Stomach (tissue), 8 donors: ENCODE measurements at regions not wholly inside any gene's neighbourhood (a gene's known extent, or its start where the extent isn't known, plus 50 kb on each side); places are given as distances from the start of the nearest gene placed in this dataset.
A peak's percentile ranks its signal among the peaks of the same experiment; 100 is the strongest.

Source experiments
- DNase-seq, 2 donors: peaks; one replicate each; pipeline versions ENCODE4 v3.0.0 to v3.0.0-alpha.2; 2013 to 2019
- H3K27ac ChIP-seq, 5 donors: fragments of 200-600 bp in 4 of 5; sonication (generic) in 4 of 5; one replicate each; pipeline ENCODE4 v1.5.1; 2013 to 2019; ENCODE audit warnings: mild to moderate bottlenecking in 1 of 5, moderate library complexity in 1 of 5
- H3K27me3 ChIP-seq, 3 donors: fragments of 200-600 bp; sonication (generic); one replicate each; pipeline ENCODE4 v1.5.1; 2017 to 2019; ENCODE audit warnings: mixed run types in 1 of 3
- H3K36me3 ChIP-seq, 4 donors: fragments of 200-600 bp; sonication (generic); 1 replicate in 3 of 4; 2 replicates in 1 of 4; pipeline ENCODE4 v1.5.1; 2016 to 2019
- H3K4me1 ChIP-seq, 4 donors: fragments of 200-600 bp; sonication (generic); one replicate each; pipeline ENCODE4 v1.5.1; 2016 to 2019
- H3K4me3 ChIP-seq, 4 donors: fragments of 200-600 bp; sonication (generic) in 3 of 4; one replicate each; pipeline ENCODE4 v1.5.1; 2016 to 2019; ENCODE audit warnings: mild to moderate bottlenecking in 1 of 4
- H3K9me3 ChIP-seq, 4 donors: fragments of 200-600 bp; sonication (generic); one replicate each; pipeline ENCODE4 v1.5.1; 2016 to 2019
- EP300 ChIP-seq: sonication (generic); formaldehyde crosslinking; IDR thresholded peaks from one replicate; pipeline ENCODE4 v1.6.1; 2017; ENCODE audit warnings: antibody characterized with exemption
- POLR2A ChIP-seq, 4 donors: fragments of 450-650 bp; IDR thresholded peaks; one replicate each; pipeline ENCODE4 v1.6.1; 2016; ENCODE audit warnings: antibody characterized with exemption in 4 of 4, control low read depth in 2 of 4, mild to moderate bottlenecking in 1 of 4, moderate library complexity in 1 of 4
- POLR2AphosphoS5 ChIP-seq, 3 donors: sonication (generic); formaldehyde crosslinking; IDR thresholded peaks; one replicate each; pipeline ENCODE4 v1.6.1; 2016; ENCODE audit warnings: antibody characterized with exemption in 3 of 3
- WGBS, 5 donors: extraction: QIAGEN DNeasy Blood & Tissue Kit in 3 of 5; methylation state at CpG; one replicate each; pipeline versions ENCODE4 v1.1.5 to v1.1.7; 2013 to 2018; 5-methylcytosine and 5-hydroxymethylcytosine counted together
- intact Hi-C: fragments of 100-400 bp; cut with DNase I; formaldehyde crosslinking; loops from one replicate; pipeline ENCODE4 v1.15.1; 2023; ENCODE audit warnings: low total_unique reads
- TF ChIP-seq, protein P1 (sequence below), 7 experiments: fragments of 450-650 bp in 4 of 7; fragments of 200-600 bp in 3 of 7; sonication (generic) in 3 of 7; IDR thresholded peaks; one replicate each; pipeline ENCODE4 v1.5.1; 2016 to 2019; ENCODE audit warnings: antibody characterized with exemption in 7 of 7, control low read depth in 2 of 7, mild to moderate bottlenecking in 1 of 7
- donor health status: healthy with polysubstance abuse.
- donor health status: Bipolar disorder and iron deficiency.
- donor health status: healthy.

DNA sequence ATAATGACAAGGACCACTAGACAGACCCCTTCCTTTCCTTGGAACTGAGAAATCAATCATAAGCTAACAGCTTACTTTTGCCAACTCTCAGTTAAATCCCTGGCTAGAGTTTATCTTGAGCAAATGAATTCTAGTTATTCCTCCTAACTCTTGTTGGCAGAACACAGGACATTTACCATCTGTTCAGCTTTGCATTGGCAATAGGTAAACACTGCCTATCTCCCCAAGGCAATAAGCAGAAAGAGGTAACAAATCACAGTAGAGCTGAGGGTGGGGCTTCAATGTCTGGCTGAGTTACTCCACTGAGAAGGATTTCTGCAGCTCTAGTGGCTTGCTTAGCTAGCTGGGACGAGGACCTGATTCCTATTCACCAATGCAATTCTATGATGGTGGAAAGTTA lies 503.3 kb upstream of the GRIA1 start:
- H3K9me3 ChIP-seq: no peaks in the 10 kb centered on the region
- peaks cover 0 to 30% (median 12%) of the 10 kb centered on the region in 4 donors for H3K4me1 ChIP-seq
- WGBS, 5 donors: 0 to 28% (median 18%) methylated on average over 1 of the region's 1 CpG
- no peaks in the 10 kb centered on the region for H3K36me3 ChIP-seq
- H3K27me3 ChIP-seq: no peaks in the 10 kb centered on the region
- TF ChIP-seq POLR2AphosphoS5 (IDR thresholded peaks at IDR 0.05): peak in 1 of 3 donors; percentile 13
- TF ChIP-seq, protein P1, sequence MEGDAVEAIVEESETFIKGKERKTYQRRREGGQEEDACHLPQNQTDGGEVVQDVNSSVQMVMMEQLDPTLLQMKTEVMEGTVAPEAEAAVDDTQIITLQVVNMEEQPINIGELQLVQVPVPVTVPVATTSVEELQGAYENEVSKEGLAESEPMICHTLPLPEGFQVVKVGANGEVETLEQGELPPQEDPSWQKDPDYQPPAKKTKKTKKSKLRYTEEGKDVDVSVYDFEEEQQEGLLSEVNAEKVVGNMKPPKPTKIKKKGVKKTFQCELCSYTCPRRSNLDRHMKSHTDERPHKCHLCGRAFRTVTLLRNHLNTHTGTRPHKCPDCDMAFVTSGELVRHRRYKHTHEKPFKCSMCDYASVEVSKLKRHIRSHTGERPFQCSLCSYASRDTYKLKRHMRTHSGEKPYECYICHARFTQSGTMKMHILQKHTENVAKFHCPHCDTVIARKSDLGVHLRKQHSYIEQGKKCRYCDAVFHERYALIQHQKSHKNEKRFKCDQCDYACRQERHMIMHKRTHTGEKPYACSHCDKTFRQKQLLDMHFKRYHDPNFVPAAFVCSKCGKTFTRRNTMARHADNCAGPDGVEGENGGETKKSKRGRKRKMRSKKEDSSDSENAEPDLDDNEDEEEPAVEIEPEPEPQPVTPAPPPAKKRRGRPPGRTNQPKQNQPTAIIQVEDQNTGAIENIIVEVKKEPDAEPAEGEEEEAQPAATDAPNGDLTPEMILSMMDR (IDR thresholded peaks at IDR 0.05): no peak
- H3K27ac ChIP-seq: no peak overlapping the region
- intact Hi-C loops: no loop called here
- peak; percentile 24 to 26 for DNase-seq
- H3K4me3 ChIP-seq: no peak overlapping the region

DNA sequence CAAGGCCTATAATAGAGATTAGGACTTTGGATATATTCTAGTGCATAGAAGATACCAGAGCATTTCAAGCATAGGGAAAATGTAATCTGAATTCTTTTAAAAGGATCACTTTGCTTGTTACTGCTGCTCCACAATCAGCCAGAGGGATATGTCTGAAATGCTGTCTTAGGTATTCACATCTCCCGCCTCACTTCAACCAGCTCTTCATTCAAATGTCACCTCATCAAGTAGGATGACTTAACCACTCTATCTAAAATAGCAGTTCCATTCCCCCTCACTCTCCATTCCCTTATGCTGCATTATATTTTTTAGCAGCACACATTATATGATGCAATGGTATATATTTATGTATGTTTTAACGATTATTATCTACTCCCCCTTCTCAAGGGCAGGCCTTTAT lies 500.3 kb upstream of the GRIA1 start:
- DNase-seq: no peak
- no peaks in the 10 kb centered on the region for H3K9me3 ChIP-seq
- H3K4me3 ChIP-seq: no peak overlapping the region
- H3K4me1 ChIP-seq: peaks cover 0 to 30% (median 12%) of the 10 kb centered on the region in 4 donors
- 84 to 95% (median 87%) methylated on average over 2 of the region's 2 CpGs for WGBS, 5 donors
- no peaks in the 10 kb centered on the region for H3K27me3 ChIP-seq
- TF ChIP-seq POLR2A (IDR thresholded peaks at IDR 0.05) (no peak), EP300 (no peak), POLR2AphosphoS5 (IDR thresholded peaks at IDR 0.05) (no peak)
- TF ChIP-seq, protein P1 (IDR thresholded peaks at IDR 0.05): no peak
- H3K27ac ChIP-seq: no peak overlapping the region
- H3K36me3 ChIP-seq: no peaks in the 10 kb centered on the region
- intact Hi-C loops: no loop called here

DNA sequence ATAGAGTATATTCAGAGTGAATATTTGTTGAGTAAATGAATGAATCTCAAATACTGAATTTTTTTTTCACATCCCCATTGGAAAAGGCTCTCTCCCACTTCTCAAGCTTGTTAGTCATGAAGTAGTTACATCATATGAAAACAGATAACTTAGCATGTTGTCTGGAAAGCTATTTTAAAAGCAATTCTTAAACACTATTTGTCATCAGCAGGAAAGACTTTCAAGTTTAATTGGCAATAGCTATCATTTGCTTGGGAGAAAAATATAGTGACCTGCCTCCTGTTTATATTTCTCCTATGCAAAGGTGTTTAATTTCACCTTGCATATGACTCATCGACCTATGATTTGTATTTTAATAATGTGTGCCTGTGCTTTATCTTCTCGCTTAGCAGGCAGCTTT lies 499.8 kb upstream of the GRIA1 start:
- DNase-seq: peak in 1 of 2 donors; percentile 3
- no peaks in the 10 kb centered on the region for H3K9me3 ChIP-seq
- TF ChIP-seq EP300 (no peak), POLR2A (IDR thresholded peaks at IDR 0.05) (no peak), POLR2AphosphoS5 (IDR thresholded peaks at IDR 0.05) (no peak)
- TF ChIP-seq, protein P1 (IDR thresholded peaks at IDR 0.05): no peak
- H3K4me1 ChIP-seq: peaks cover 0 to 30% (median 12%) of the 10 kb centered on the region in 4 donors
- H3K27me3 ChIP-seq: no peaks in the 10 kb centered on the region
- H3K27ac ChIP-seq: no peak overlapping the region
- WGBS, 5 donors: 21 to 54% (median 36%) methylated on average over 2 of the region's 2 CpGs
- no peak overlapping the region for H3K4me3 ChIP-seq
- no peaks in the 10 kb centered on the region for H3K36me3 ChIP-seq
- intact Hi-C loops: no loop called here

DNA sequence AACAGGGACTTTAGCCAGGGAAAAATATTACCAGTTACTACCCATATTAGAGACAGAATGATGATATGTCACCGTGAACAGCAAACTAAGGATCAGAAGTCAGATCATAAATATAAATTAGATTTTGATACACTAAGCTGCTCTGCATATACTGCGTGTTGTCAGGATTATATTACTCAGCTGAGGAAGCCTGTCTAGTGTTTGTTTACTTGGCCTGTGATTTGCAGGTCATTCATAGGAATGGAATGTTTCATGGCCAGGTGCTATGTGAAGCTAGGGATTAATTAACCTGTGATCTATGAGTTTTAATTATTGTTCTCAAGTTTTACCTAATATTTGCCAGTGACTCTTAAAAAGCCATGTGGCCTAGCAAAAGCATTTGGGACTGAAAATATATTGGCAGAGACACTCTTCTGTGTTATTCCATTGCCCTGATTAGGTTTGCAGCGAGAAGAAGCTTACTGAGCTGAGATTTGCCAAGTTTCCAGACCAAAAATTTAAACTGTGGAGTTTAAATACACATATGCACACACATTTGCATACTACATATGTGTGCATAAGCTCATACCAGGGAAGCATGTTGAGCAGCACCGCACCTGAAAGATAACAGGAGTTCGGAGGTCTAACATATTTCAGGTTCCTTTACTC lies 496.3 kb upstream of the GRIA1 start:
- H3K4me3 ChIP-seq: no peak overlapping the region
- H3K9me3 ChIP-seq: no peaks in the 10 kb centered on the region
- no peaks in the 10 kb centered on the region for H3K27me3 ChIP-seq
- TF ChIP-seq POLR2AphosphoS5 (IDR thresholded peaks at IDR 0.05): no peak
- no peak for TF ChIP-seq EP300
- TF ChIP-seq POLR2A (IDR thresholded peaks at IDR 0.05): no peak
- TF ChIP-seq, protein P1 (IDR thresholded peaks at IDR 0.05): no peak
- H3K36me3 ChIP-seq: no peaks in the 10 kb centered on the region
- no peak overlapping the region for H3K27ac ChIP-seq
- 56 to 64% (median 60%) methylated on average over 5 of the region's 5 CpGs for WGBS, 5 donors
- H3K4me1 ChIP-seq: peaks cover 0 to 7% (median 2%) of the 10 kb centered on the region in 4 donors
- intact Hi-C loops: no loop called here
- DNase-seq: no peak
